ENCODE measurements at regions not wholly inside any gene's neighbourhood (a gene's known extent, or its start where the extent isn't known, plus 50 kb on each side); places are given as distances from the start of the nearest gene placed in this dataset.

- no peak for DNase-seq (ENCODE audit: extremely low spot score in 2 of 2)
- Histone ChIP-seq H3K27ac (no peak overlapping the region), H3K4me3 (no peak overlapping the region), H3K9me3 (no peaks in the 10 kb centered on the region), H3K36me3 (no peaks in the 10 kb centered on the region), H3K4me1 (peaks cover 10% of the 10 kb centered on the region), H3K27me3 (no peaks in the 10 kb centered on the region)
- TF ChIP-seq CTCF (IDR thresholded peaks at IDR 0.05) (no peak), POLR2A (IDR thresholded peaks at IDR 0.05) (no peak), POLR2AphosphoS5 (IDR thresholded peaks at IDR 0.05; ENCODE audit: insufficient read depth in 1 of 2, low read depth in 1 of 2) (no peak)
- intact Hi-C loops (cut with DNase I), result no loop called here
These were observed 143.4 kb downstream of the CYRIA start for GRCh38 chr2:16522031-16522831.

- Histone ChIP-seq H3K36me3 (no peaks in the 10 kb centered on the region), H3K4me1 (peaks cover 10% of the 10 kb centered on the region), H3K27me3 (no peaks in the 10 kb centered on the region), H3K9me3 (no peaks in the 10 kb centered on the region), H3K4me3 (no peak overlapping the region), H3K27ac (no peak overlapping the region)
- intact Hi-C loops (cut with DNase I), result no loop called here
- no peak for TF ChIP-seq POLR2A (IDR thresholded peaks at IDR 0.05)
- TF ChIP-seq CTCF (IDR thresholded peaks at IDR 0.05), result no peak
- no peak for TF ChIP-seq POLR2AphosphoS5 (IDR thresholded peaks at IDR 0.05; ENCODE audit: insufficient read depth in 1 of 2, low read depth in 1 of 2)
- no peak for DNase-seq (ENCODE audit: extremely low spot score in 2 of 2)
These were observed 144.7 kb downstream of the CYRIA start for GRCh38 chr2:16520891-16521290.

GRCh38 chr2:16515696-16516095 lies 149.9 kb downstream of the CYRIA start:
- no peak overlapping the region for H3K4me3 ChIP-seq
- no peaks in the 10 kb centered on the region for H3K27me3 ChIP-seq
- intact Hi-C loops (cut with DNase I), result no loop called here
- H3K4me1 ChIP-seq, result no peaks in the 10 kb centered on the region
- H3K36me3 ChIP-seq, result no peaks in the 10 kb centered on the region
- no peak overlapping the region for H3K27ac ChIP-seq
- DNase-seq (ENCODE audit: extremely low spot score in 2 of 2), result no peak
- TF ChIP-seq POLR2AphosphoS5 (IDR thresholded peaks at IDR 0.05; ENCODE audit: insufficient read depth in 1 of 2, low read depth in 1 of 2) (no peak), POLR2A (IDR thresholded peaks at IDR 0.05) (no peak), CTCF (IDR thresholded peaks at IDR 0.05) (no peak)
- H3K9me3 ChIP-seq, result no peaks in the 10 kb centered on the region

- TF ChIP-seq POLR2A (IDR thresholded peaks at IDR 0.05) (no peak), POLR2AphosphoS5 (IDR thresholded peaks at IDR 0.05; ENCODE audit: insufficient read depth in 1 of 2, low read depth in 1 of 2) (no peak), CTCF (IDR thresholded peaks at IDR 0.05) (no peak)
- intact Hi-C loops (cut with DNase I), result no loop called here
- no peak overlapping the region for H3K4me3 ChIP-seq
- no peak overlapping the region for H3K27ac ChIP-seq
- no peaks in the 10 kb centered on the region for H3K27me3 ChIP-seq
- H3K9me3 ChIP-seq, result no peaks in the 10 kb centered on the region
- no peak for DNase-seq (ENCODE audit: extremely low spot score in 2 of 2)
- peaks cover under 1% of the 10 kb centered on the region for H3K4me1 ChIP-seq
- no peaks in the 10 kb centered on the region for H3K36me3 ChIP-seq
These were observed 152.0 kb downstream of the CYRIA start for GRCh38 chr2:16513626-16514025.

GRCh38 chr2:16511041-16511440 lies 154.6 kb downstream of the CYRIA start:
- TF ChIP-seq POLR2AphosphoS5 (IDR thresholded peaks at IDR 0.05; ENCODE audit: insufficient read depth in 1 of 2, low read depth in 1 of 2) (no peak), CTCF (IDR thresholded peaks at IDR 0.05) (no peak), POLR2A (IDR thresholded peaks at IDR 0.05) (no peak)
- no peaks in the 10 kb centered on the region for H3K36me3 ChIP-seq
- intact Hi-C loops (cut with DNase I), result no loop called here
- peaks cover 11% of the 10 kb centered on the region for H3K4me1 ChIP-seq
- no peak overlapping the region for H3K27ac ChIP-seq
- no peaks in the 10 kb centered on the region for H3K27me3 ChIP-seq
- H3K4me3 ChIP-seq, result no peak overlapping the region
- no peak for DNase-seq (ENCODE audit: extremely low spot score in 2 of 2)
- no peaks in the 10 kb centered on the region for H3K9me3 ChIP-seq
